HEK293 (cell line): ENCODE measurements at regions not wholly inside any gene's neighbourhood (a gene's known extent, or its start where the extent isn't known, plus 50 kb on each side); places are given as distances from the start of the nearest gene placed in this dataset.

Experiments
- CTCF ChIA-PET: fragments of 350-600 bp; formaldehyde crosslinking; extraction: SDS; loops from one replicate; lab custom pipeline; 2021; ENCODE audit warnings: antibody characterized with exemption; lab: Yijun Ruan, JAX
- POLR2A ChIA-PET: fragments of 300-600 bp; formaldehyde crosslinking; extraction: SDS; loops from one replicate; lab custom pipeline; 2020; ENCODE audit warnings: antibody characterized with exemption, inconsistent platforms; lab: Yijun Ruan, JAX
- H3K27ac ChIP-seq: fragments of 200-500 bp; sonication (Bioruptor generic); 2 replicates; pipeline ENCODE4 v1.5.1; 2014; ENCODE audit warnings: low read depth, low read length, control low read depth, inconsistent platforms; ENCODE audit errors: extremely low read depth
- H3K36me3 ChIP-seq, 2 experiments: fragments of 200-500 bp in 1 of 2; sonication (Bioruptor generic) in 1 of 2; 1 replicate in 1 of 2; 2 replicates in 1 of 2; pipeline ENCODE4 v1.5.1; 2014 to 2017; ENCODE audit warnings: inconsistent platforms in 2 of 2, low read length in 2 of 2; ENCODE audit not compliant: control insufficient read depth in 2 of 2, insufficient read depth in 1 of 2
- H3K4me1 ChIP-seq: fragments of 200-500 bp; sonication (Bioruptor generic); 2 replicates; pipeline ENCODE4 v1.5.1; 2014; ENCODE audit warnings: mild to moderate bottlenecking, low read length, inconsistent platforms; ENCODE audit not compliant: control insufficient read depth, insufficient read depth
- H3K4me3 ChIP-seq: 2 replicates; pipeline ENCODE4 v1.5.1; 2011; ENCODE audit warnings: low read depth, mild to moderate bottlenecking, control low read depth, low read length, moderate library complexity
- H3K9me3 ChIP-seq: fragments of 200-500 bp; sonication (Bioruptor generic); 2 replicates; pipeline ENCODE4 v1.5.1; 2014; ENCODE audit warnings: low read depth, low read length, inconsistent platforms; ENCODE audit not compliant: control insufficient read depth, insufficient read depth
- BCL6B ChIP-seq: fragments of 450-650 bp; formaldehyde crosslinking; IDR thresholded peaks from 2 replicates; pipeline ENCODE4 v1.5.1; 2017; ENCODE audit warnings: missing biosample characterization, missing genetic modification characterization
- SALL2 ChIP-seq: fragments of 450-650 bp; formaldehyde crosslinking; IDR thresholded peaks from 2 replicates; pipeline ENCODE4 v1.5.0; 2017; ENCODE audit warnings: missing biosample characterization, mild to moderate bottlenecking, missing genetic modification characterization, borderline replicate concordance
- SCRT1 ChIP-seq: fragments of 450-650 bp; formaldehyde crosslinking; IDR thresholded peaks from 2 replicates; pipeline ENCODE4 v1.5.1; 2016; ENCODE audit warnings: missing biosample characterization, missing genetic modification characterization, borderline replicate concordance
- SCRT2 ChIP-seq: fragments of 450-650 bp; formaldehyde crosslinking; IDR thresholded peaks from 2 replicates; pipeline ENCODE4 v1.5.1; 2016; ENCODE audit warnings: missing biosample characterization, missing genetic modification characterization
- SP7 ChIP-seq: fragments of 450-650 bp; formaldehyde crosslinking; IDR thresholded peaks from 2 replicates; pipeline ENCODE4 v1.5.1; 2016; ENCODE audit warnings: missing biosample characterization, missing genetic modification characterization
- WT1 ChIP-seq: fragments of 450-650 bp; formaldehyde crosslinking; IDR thresholded peaks from 2 replicates; pipeline ENCODE4 v1.5.1; 2016; ENCODE audit warnings: missing biosample characterization, missing genetic modification characterization
- YY1 ChIP-seq: fragments of 450-650 bp; formaldehyde crosslinking; IDR thresholded peaks from 2 replicates; pipeline ENCODE4 v1.5.1; 2018; ENCODE audit warnings: missing biosample characterization, missing genetic modification characterization
- ZBTB1 ChIP-seq: fragments of 450-650 bp; formaldehyde crosslinking; IDR thresholded peaks from 2 replicates; pipeline ENCODE4 v1.5.1; 2016; ENCODE audit warnings: missing biosample characterization, missing genetic modification characterization
- ZBTB44 ChIP-seq: fragments of 450-650 bp; IDR thresholded peaks from 2 replicates; pipeline ENCODE4 v1.5.1; 2018; ENCODE audit warnings: missing biosample characterization, mild to moderate bottlenecking, missing genetic modification characterization
- ZBTB7A ChIP-seq: fragments of 450-650 bp; formaldehyde crosslinking; IDR thresholded peaks from 2 replicates; pipeline ENCODE4 v1.5.1; 2016; ENCODE audit warnings: low read depth, missing biosample characterization, missing genetic modification characterization
- ZNF391 ChIP-seq: fragments of 450-650 bp; formaldehyde crosslinking; IDR thresholded peaks from 2 replicates; pipeline ENCODE4 v1.5.1; 2016; ENCODE audit warnings: low read depth, missing biosample characterization, missing genetic modification characterization, borderline replicate concordance
- ZNF416 ChIP-seq: fragments of 450-650 bp; formaldehyde crosslinking; IDR thresholded peaks from 2 replicates; pipeline ENCODE4 v1.5.1; 2016; ENCODE audit warnings: missing biosample characterization, missing genetic modification characterization
- ZNF518A ChIP-seq: fragments of 450-650 bp; formaldehyde crosslinking; conservative IDR thresholded peaks from 2 replicates; pipeline ENCODE4 v1.5.1; 2016; ENCODE audit warnings: low read depth, missing biosample characterization, missing genetic modification characterization
- ZNF555 ChIP-seq: fragments of 450-650 bp; formaldehyde crosslinking; conservative IDR thresholded peaks from 2 replicates; pipeline ENCODE4 v1.5.1; 2017; ENCODE audit warnings: missing biosample characterization, mild to moderate bottlenecking, missing genetic modification characterization, inconsistent platforms
- ZSCAN16 ChIP-seq: fragments of 450-650 bp; formaldehyde crosslinking; IDR thresholded peaks from 2 replicates; pipeline ENCODE4 v1.5.1; 2016; ENCODE audit warnings: missing biosample characterization, missing genetic modification characterization
- ZSCAN4 ChIP-seq: fragments of 450-650 bp; formaldehyde crosslinking; IDR thresholded peaks from 2 replicates; pipeline ENCODE4 v1.5.1; 2017; ENCODE audit warnings: missing biosample characterization, missing genetic modification characterization
- TF ChIP-seq, protein P1 (sequence below): fragments of 450-650 bp; formaldehyde crosslinking; IDR thresholded peaks from 2 replicates; pipeline ENCODE4 v1.5.1; 2016; ENCODE audit warnings: missing biosample characterization, missing genetic modification characterization

- no peak for TF ChIP-seq SCRT2 (tag by site-specific recombination)
- TF ChIP-seq SP7 (tag by site-specific recombination): no peak
- TF ChIP-seq ZNF391 (tag by site-specific recombination): no peak
- TF ChIP-seq YY1 (tag by site-specific recombination): no peak
- TF ChIP-seq, all 188 proteins: peak for 0
- Histone ChIP-seq H3K36me3 (no peaks in the 10 kb centered on the region), H3K4me3 (no peak overlapping the region), H3K27ac (no peak overlapping the region), H3K9me3 (peaks cover 4% of the 10 kb centered on the region), H3K4me1 (no peaks in the 10 kb centered on the region)
- POLR2A ChIA-PET: no interaction called here
- CTCF ChIA-PET: no interaction called here
These were observed 85.9 kb downstream of the PXDC1 start for GRCh38 chr6:3665608-3666007.

DNA sequence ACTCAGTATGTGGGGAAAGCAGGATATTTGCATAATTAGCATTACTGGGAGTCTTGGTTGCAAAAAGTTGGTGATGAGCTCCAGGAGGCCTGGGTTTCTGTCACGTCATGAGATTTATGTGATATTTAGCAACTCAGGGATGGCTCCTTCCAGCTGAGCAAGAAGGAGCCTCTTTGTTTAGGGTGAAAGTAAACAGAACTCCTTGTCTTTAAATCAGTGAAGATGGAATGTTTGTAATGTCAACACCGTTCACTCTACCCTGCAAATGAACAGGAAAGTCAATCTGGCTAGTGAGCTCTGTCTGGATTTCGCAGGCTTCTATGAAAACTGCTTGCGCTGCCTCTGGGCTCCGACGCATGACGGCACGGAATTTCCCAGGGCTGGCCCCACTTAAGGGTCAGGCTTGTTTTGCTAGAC is 86.9 kb downstream of the PXDC1 start:
- Histone ChIP-seq H3K36me3 (no peaks in the 10 kb centered on the region), H3K27ac (no peak overlapping the region)
- POLR2A ChIA-PET: no interaction called here
- CTCF ChIA-PET: no interaction called here
- peak; percentile 42; the same call in 1 of the 2 replicates for TF ChIP-seq WT1 (tag by site-specific recombination)
- TF ChIP-seq, protein P1, sequence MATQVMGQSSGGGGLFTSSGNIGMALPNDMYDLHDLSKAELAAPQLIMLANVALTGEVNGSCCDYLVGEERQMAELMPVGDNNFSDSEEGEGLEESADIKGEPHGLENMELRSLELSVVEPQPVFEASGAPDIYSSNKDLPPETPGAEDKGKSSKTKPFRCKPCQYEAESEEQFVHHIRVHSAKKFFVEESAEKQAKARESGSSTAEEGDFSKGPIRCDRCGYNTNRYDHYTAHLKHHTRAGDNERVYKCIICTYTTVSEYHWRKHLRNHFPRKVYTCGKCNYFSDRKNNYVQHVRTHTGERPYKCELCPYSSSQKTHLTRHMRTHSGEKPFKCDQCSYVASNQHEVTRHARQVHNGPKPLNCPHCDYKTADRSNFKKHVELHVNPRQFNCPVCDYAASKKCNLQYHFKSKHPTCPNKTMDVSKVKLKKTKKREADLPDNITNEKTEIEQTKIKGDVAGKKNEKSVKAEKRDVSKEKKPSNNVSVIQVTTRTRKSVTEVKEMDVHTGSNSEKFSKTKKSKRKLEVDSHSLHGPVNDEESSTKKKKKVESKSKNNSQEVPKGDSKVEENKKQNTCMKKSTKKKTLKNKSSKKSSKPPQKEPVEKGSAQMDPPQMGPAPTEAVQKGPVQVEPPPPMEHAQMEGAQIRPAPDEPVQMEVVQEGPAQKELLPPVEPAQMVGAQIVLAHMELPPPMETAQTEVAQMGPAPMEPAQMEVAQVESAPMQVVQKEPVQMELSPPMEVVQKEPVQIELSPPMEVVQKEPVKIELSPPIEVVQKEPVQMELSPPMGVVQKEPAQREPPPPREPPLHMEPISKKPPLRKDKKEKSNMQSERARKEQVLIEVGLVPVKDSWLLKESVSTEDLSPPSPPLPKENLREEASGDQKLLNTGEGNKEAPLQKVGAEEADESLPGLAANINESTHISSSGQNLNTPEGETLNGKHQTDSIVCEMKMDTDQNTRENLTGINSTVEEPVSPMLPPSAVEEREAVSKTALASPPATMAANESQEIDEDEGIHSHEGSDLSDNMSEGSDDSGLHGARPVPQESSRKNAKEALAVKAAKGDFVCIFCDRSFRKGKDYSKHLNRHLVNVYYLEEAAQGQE (tag by site-specific recombination): no peak
- TF ChIP-seq, all 188 proteins: peak for 1
- peaks cover 4% of the 10 kb centered on the region for H3K9me3 ChIP-seq
- H3K4me1 ChIP-seq: no peaks in the 10 kb centered on the region
- H3K4me3 ChIP-seq: no peak overlapping the region

DNA sequence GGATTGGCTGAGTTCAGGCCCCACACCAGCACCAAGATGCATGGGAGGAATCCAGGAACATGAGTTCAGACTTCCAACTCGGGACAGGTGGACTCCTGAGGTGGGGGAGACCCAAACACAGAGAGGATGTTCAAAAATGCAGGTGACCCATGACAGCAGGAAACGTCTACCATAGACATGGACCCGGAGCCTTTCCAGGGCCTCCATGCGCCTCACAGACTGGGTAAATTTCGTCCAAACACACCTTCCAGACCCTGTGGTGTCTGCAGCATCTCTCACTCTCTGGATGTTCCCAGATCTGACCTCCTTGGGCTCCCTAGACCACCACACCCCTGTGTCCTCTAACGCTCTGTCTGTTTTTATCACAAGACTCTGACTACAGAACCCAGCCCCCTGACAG is 87.7 kb downstream of the PXDC1 start:
- ChIA-PET POLR2A (no interaction called here), CTCF (interaction anchor here (0.6 kb wide), 1 partner anchor 249 kb away, joined by 3 read pairs; no protein-coding TSS in a partner anchor)
- H3K27ac ChIP-seq: no peak overlapping the region
- TF ChIP-seq ZSCAN16 (tag by site-specific recombination) (no peak), ZNF555 (no peak), ZBTB7A (tag by site-specific recombination) (no peak), ZSCAN4 (no peak), ZNF416 (no peak), ZNF518A (tag by site-specific recombination) (no peak), BCL6B (no peak), SALL2 (no peak), ZBTB1 (tag by site-specific recombination) (no peak), ZBTB44 (no peak), SCRT1 (tag by site-specific recombination) (no peak)

More for the DNA sequence above, 87.7 kb downstream of the PXDC1 start:
- no peaks in the 10 kb centered on the region for H3K4me1 ChIP-seq
- H3K4me3 ChIP-seq: no peak overlapping the region
- no peaks in the 10 kb centered on the region for H3K36me3 ChIP-seq
- H3K9me3 ChIP-seq: no peaks in the 10 kb centered on the region
